IPS DF 19.7 (cell line): ENCODE measurements at regions not wholly inside any gene's neighbourhood (a gene's known extent, or its start where the extent isn't known, plus 50 kb on each side); places are given as distances from the start of the nearest gene placed in this dataset.

Experiments used
- DNase-seq: peaks from one replicate; pipeline ENCODE4 v3.0.0-alpha.2; 2013; ENCODE audit warnings: low read depth, low spot score

DNA sequence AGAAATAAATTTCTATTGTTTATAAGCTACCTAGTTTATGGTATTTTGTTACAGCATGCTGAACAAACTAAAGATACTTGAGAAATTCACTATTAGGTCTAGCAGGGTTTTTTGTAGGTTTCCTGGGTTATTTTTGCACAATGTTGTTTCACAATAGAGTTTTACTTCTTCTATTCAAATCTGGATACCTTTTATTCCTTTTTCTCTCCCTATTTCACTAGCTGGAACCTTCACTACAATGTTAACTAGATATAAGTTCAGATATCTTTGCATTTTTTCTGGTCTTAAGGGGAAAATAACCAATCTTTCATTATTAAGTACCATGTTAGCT, 237.7 kb upstream of the CITED2 start:
- DNase-seq: no peak

DNA sequence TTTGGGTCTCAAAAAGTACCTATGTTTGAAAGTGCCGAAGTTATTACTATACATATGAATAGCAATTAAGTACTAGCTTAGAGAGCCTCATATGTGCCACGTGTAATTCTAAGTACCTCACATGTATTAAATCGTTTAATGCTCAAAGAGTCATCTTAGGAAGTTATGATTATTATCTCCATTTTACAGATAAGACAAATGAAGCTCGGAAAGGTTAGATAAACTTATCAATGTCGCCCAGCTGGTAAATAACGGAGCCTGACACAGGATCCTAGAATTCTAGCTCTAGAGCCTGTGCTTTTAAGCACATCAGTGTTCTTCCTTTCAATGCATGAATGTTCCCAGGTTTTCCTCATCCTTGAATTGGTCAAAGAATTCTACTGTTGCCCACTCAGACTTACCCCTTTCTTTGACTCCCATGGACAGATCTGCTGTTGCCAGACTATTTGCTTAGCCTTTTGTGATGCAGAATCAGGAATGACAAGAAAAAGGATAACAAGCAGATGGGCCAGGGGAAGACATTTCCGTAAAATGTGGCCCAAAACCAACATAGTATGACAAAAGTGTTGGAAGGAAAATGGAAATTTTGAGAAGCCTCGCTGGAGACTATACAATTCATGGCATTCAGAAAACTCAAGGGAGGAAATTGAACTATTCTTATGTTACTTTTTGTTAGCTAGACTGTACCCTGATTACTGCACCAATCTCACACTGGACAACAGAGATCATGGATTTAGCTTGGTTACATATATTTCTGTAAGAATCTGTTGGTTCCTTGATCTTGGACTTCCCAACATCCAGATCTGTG, 237.1 kb upstream of the CITED2 start:
- peak; percentile 42 for DNase-seq

DNA sequence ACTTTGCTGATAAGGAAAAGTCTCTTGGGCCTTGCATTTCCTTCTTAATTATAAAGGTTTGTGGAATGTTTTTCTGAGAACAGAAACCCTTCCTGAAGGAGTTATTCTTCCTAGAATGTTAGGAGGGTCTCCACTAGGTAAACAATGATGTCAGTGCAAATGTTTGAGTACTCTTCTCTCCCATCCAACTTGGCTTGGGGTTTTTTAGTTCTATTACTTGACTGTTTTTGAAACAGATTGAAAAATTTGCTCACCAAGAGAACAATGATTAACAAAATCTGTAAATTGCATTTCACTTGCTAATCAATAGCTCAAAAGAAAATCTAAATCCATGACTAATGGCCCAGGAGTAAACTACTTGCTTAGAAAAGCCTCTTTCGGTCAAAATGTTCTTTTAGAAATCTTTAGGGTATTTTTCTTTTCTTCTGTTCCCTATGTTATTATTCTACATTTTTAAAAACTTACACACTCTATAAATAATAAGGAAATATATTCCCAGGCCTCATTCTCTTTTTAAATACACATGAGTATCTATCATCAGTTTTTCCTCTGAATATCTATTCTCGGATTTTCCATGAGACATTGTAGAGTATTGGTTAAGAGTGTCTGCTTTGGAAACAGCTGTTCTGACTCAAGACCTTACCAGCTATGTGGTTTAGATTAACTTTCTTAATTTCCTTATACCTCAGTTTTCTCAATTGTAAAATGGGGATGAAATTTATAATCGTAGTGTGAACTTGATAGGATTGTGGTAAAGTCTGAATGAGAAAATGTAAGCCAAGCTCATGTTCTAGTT, 234.2 kb upstream of the CITED2 start:
- no peak for DNase-seq

DNA sequence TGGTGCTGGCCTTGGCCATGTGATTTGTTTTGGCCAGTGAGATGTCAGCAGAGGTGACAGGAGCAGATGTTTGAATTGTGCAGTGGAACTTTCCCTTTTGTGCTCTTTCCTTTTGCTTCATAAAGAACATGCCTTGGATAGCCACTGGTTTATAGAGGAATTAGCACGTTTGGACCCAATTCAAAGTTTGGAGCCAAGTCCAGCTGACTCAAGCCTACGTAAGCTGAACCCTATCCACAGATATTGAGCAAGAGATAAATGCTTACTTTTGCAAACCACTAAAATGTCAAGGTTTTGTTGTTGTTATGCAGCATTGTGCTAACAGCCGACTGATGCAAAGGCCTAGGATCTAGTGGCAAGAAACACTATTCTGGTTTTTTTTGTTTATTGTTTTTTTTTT, 230.9 kb upstream of the CITED2 start:
- DNase-seq: no peak

DNA sequence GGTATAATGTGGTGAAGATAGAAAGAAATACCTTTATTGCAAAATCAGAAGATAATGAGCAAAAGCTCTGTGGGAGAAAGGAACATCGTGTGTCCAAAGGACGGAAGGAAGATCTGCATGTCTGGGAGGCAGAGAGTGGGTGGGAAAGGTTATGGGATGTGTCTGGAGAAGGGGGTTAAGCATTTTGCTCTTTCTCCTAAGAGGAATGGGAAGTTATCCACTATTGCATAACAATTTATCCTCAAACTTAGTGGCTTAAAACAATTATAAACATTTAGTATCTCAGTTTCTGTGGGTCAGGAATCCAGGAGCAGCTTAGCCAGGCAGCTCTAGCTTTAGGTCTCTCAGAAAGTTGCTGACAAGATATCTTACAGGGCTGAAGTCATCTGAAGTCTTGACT, 229.1 kb upstream of the CITED2 start:
- DNase-seq: no peak

DNA sequence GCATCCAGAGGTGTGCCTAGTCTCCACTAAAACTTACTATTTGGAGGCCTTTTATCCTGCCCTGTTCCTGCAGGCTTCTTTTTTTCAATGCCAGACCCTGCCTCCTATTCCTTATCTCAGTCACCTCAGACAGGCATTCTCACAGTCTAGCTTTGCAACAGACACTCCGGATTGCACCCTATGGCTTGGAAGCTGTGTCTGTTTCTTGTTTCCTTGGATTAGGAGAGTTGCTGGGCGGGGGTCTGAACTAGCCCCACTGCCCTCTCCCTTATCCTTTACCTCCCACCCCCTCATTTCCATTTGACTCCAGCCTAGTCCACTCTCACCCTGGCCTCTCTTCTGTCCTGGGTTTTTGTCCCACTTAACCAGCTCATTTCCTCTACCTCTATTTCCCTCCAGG, 228.1 kb upstream of the CITED2 start:
- no peak for DNase-seq

DNA sequence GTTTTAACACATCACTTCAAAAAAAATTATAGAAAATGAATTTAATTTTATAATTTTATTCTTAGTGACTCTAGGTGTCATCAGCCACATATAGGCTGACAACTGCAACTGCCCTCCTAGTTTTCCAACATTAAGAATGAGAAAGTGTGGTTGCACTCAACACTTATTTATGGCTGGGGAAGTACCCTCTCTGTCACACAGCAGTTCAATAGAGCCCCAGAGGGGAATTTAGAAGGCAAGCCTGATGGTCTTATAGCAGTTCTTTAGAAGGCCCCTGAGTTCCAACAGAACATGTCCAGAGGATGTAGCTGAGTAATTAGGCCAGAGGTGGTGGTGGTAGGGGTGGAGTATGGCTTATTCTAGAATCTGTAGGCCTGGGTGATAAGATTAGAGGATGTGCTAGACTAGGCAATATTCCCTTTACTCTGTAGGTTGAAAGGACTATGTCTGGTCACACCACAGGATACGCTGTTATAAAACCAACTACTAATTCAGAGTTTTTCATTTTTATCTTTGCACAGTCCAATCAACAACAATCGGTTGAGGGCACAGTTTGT, 226.5 kb upstream of the CITED2 start:
- DNase-seq: no peak

DNA sequence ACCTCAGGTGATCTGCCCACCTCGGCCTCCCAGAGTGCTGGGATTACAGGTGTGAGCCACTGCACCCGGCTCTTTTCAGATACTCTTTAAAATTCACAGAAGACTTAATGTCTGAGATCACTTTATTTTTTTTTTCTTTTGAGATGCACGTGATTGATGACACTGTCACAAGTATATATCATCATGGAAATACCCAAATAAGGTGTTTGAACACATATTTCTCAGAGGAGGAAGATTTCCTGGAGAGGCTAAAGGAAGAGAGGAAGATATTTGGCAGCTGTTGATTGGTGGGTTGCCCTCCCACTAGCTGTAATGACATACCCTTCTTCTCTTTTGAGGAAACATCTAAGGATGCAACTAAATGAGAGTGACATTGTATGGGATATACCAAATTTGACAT, 225.9 kb upstream of the CITED2 start:
- no peak for DNase-seq

DNA sequence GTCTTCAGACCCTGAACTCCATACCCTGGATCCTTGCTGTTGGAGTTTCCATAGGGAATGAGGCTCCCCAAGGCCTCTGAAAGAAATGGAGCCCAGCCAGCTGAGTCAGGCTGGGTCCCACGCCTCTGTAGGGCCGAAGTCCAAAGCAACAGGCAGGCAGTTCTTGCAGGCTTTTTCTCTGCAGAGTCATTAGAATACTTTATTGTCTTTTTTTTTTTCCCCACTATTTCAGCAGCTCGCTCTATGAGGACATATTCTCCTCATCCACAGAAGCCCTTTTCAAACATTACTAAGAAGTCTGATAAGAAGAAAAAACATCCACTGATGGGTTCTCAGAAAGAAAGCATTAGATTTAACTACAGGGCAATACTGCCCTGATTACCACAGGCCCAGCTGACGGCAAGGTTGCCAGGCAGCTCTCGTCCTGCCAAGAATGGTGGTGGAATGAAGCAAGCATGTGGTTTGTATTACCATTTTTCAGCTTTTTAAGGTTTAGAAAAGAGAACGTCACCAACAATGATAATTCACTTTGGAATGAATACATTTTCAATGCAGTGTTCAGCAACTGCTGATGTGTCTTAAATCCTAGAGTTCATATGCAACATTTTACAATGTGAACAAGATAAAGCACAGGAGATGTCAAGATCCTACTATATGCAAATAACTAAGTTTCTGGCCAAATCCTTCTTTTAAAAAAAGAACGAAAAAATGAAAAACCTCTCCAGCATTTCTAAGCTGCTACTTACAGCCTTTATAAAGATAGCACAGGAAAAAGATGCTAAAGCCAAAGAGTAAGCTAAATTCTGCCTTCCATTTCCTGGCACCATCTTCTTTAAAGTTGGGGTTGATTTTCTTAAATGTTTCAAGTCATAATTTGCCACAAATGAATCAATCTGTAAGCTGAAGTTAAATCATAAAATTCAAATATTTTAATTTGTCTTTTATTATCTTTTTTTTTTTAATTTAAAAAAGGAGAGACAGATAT, 223.6 kb upstream of the CITED2 start:
- DNase-seq: no peak

DNA sequence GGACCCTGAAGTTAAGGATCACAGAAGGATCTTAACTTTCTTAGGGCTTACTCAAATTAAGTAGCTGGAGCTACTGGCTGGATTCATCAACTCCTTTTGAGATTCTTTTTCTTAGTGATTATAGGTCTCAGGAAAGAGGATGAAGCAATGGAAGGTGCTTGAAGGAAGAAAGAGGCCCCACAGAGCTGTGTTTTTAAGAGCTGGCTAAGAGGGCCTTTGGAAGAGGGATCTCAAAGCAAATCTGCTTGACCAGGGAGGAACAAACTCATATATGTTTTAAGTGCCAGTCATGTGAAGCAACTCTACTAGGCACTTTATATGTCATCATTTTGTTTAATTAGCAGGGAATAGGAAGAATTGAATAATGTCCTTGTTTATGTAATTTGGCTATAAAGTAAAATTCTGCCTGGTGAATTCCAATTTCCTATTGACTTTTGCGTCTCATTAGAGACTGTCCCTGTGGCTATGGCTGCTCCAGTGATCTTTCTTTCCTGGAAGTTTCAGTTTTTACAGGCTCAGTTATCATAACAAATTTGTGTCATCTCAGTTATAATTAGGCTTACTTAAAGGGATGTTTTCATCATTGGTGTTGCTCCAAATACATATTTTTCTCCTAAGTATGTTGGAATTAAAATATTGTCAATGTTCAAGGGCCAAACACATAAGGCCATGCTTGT, 222.8 kb upstream of the CITED2 start:
- DNase-seq: no peak

DNA sequence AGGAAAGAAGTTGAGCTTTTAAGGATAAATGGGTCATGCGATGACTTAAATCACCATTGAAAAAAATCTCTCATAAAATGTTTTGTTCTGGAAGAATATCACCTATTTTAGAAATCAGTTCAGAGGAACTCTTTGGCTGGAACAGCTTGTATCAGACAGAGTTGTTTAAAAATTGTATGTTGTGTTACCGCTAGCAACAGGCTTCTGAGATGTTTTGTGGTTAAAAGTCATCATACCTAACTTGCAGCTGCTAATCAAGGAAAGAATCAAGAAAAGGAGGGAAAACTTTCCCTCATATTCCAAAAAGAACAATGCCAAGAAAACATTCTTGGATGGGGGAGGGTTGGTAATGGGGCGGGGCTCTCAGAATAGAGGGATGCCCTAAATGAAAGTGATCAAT, 220.7 kb upstream of the CITED2 start:
- DNase-seq: no peak

DNA sequence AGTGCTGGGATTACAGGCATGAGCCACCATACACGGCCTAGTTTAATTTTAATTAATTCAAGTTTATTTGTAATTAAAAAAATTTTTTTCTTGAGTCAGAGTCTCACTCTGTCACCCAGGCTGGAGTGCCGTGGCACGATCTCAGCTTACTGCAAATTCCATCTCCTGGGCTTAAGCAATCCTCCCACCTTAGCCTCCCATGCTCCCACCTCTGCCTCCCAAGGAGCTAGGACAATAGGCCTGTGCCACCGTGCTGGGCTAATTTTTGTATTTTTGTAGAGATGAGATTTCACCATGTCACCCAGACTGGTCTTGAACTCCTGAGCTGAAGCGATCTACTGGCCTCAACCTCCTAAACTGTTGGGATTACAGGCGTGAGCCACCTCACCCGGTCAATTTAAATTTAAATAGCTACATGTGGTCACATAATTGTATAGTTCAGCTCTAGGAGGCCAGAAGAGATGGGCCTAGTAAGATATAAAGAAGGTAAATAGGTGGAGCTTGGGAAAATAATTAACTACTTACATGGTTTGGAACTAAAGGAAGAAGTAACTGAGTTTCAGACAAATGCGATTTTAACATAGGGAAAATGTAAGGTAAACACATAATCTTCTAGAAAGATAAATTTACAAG, 220.0 kb upstream of the CITED2 start:
- DNase-seq: no peak

DNA sequence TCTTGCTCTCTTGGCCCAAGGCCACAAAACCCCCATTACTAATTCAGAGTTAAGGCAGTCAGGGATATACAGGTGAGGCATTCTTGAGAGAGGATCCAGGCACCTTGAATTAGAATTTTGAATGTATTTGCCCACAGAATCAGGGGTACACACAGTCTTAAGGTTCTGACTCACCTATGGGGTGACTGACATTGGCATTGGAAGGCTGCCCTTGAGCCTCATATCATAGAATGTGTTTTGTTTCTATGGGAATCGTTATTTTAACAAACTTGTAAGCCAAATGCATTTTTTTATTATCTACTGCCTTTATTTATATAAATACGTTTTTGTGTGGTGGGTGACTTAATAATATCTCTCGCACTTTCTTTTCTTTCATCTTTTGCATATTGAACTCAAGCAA, 218.6 kb upstream of the CITED2 start:
- no peak for DNase-seq

DNA sequence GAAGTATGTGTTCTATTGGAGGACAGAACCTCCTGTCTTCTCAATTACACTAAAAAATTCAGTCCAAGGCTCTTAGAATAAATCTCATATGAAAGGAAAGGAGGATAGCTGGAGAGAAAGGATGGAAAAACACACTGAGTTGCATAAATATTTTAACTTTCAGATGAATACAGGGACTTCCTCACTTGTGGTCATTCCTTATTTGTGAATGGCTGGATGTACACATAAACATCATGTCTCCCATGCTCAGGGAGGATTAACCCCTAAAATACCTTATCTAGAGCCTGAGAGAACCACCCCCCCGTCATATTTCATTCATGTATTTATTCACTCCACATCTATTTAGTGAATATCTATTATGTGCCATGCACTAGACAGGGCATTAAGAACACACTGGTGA, 217.6 kb upstream of the CITED2 start:
- no peak for DNase-seq

DNA sequence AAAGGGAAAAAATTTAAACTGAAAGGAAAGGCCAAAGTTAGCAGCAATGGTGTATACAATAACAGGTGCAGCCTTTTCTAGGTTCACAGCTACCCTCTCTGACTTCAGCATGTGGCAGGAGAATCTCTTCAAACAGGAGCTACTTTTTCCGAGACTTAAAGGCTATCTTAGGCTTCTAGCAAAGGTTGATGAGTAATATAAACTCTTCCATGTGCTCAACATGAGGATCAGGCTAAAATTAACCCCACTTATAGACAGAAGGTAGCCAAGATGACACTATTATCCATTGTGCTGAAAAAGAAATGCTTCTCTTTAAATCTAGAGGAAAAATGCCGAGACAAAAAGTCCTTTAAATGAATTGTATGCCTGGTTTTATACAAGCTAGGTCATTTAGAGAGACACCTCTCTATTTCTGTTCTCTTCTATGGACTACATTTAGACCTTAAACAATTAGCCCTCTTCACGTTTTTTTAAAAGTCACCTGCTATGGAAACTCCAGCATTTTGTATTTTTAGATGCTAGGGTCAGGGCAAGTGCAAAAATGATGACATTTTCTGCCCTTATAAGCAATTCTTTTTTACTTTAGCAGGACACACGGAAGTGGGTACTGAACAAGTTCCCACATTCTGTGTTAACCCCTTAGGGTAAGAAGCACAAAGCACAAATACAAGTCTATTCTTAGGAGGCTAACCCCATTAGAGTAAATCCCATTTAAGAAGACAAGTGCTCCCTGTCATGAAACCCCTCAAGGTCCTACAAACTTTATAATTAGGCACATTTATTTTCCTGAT, 216.8 kb upstream of the CITED2 start:
- no peak for DNase-seq

DNA sequence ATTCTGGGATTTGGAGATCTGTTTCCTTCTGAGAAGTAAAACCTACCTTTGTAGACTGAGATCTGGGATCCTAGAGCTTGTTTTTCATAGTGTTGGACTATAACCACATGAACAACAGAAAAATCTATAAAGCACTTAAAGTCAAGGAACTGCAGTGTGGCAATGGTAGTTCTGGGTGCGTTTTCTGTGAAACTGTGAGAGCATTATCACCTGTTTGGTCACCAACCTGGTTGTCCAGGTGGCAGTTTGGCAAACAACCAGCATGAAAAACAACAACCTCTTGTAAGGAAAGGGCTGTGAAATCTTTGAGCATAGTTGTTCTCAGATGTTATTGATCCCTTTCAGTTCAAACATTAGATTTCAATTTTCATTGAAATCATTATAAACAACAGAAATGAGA, 215.8 kb upstream of the CITED2 start:
- DNase-seq: no peak

DNA sequence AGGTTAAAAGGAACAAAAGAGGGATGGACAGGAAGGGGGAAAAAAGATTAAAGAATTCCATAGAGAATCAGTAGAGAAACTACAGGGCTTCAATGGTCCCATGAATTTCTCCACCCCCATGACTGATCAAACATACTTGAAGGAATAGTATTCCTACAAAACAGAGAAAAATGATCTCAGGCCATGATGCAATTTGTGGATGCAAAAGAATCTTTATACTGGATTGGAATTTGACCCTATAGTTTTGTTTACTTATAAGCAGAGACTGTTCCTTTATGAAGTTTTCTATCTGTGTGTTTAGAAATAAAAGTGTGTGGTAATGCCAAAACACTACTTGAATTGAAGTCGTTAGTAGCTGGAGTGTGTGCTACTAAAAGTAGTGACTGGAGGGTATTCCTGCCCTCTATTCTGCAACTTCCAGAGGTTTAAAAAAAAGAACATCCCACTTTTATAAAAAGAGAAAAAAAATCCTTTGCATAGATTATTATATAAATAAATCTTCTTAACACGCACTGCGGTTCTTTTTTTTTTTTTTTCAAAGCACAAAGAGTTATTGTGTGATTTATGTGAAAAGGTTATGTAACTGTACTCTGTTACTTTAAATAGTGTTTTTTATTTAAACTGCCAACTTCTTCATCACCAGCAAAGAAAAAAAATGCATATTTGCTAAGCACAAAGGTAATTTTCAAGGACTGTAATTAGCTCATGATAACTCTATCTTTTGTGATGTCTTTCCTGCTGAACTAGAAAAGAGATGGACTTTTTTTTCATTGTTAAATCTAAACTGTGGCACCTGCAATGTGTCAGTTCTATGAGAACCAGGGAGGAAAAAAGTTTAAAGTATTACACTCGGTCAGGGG, 214.5 kb upstream of the CITED2 start:
- DNase-seq: no peak

DNA sequence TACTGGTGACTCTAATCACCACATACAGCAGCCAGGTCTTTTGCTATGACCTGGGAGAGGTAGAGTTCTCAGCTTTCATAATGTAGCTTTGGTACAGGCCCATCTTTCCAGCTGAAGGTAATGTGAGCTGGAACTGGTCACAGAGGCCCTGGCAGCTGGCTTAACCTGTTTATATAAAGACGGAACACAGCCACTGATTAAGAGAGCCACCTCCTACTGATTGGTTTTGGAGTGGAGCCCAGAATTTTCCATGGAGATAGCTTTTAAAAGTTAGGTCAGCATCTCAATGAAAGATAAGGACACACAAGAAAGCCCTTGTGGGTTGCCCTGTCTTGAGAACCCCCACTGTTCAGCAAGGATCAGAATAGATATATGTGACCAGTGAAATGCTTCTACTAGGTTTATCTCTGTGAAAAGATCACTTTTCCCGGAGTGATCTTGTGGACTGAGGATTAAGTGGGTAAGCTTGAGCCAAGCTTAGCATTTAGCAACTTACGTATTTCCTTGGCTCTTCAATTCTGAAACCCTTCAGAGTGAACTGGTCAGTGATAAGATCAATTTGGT, 213.7 kb upstream of the CITED2 start:
- no peak for DNase-seq

DNA sequence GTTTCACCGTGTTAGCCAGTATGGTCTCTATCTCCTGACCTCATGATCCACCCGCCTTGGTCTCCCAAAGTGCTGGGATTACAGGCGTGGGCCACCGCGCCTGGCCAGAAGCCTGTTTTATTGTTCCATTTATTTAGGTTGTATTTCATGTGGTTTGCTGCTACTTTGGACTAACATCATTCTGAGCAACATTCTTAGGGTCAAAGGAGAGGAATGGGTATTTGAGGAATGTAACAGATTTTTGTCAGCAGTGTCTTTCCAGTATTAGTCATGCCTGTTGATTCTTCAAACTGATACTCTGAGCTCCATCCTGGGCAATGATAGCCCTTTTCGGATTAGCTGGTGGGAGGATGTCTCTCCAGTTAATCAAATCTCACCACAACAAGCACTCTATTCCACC, 213.0 kb upstream of the CITED2 start:
- no peak for DNase-seq
